IMR-90 (cell line): ENCODE measurements at regions not wholly inside any gene's neighbourhood (a gene's known extent, or its start where the extent isn't known, plus 50 kb on each side); places are given as distances from the start of the nearest gene placed in this dataset.

Experiments used
- BHLHE40 ChIP-seq: fragments of 150-350 bp; IDR thresholded peaks from 2 replicates; pipeline ENCODE4 v1.6.1; 2016; ENCODE audit warnings: mild to moderate bottlenecking, low read depth, low read length
- CEBPB ChIP-seq: IDR thresholded peaks from 2 replicates; pipeline ENCODE4 v1.6.1; 2012; ENCODE audit warnings: low read depth, low read length, improper control_type of control experiment
- CHD1 ChIP-seq: IDR thresholded peaks from 2 replicates; pipeline ENCODE4 v1.6.1; 2012; ENCODE audit warnings: low read depth, low read length, improper control_type of control experiment
- FOS ChIP-seq: fragments of 150-350 bp; IDR thresholded peaks from 2 replicates; pipeline ENCODE4 v1.6.1; 2016; ENCODE audit warnings: low read depth, low read length
- MAFK ChIP-seq: IDR thresholded peaks from 2 replicates; pipeline ENCODE4 v1.6.1; 2012; ENCODE audit warnings: low read depth, low read length, improper control_type of control experiment
- MXI1 ChIP-seq: IDR thresholded peaks from 2 replicates; pipeline ENCODE4 v1.6.1; 2012; ENCODE audit warnings: low read depth, mild to moderate bottlenecking, low read length, moderate library complexity, borderline replicate concordance
- POLR2A ChIP-seq: IDR thresholded peaks from 2 replicates; pipeline ENCODE4 v1.6.1; 2012; ENCODE audit warnings: mild to moderate bottlenecking, low read depth, low read length
- RAD21 ChIP-seq: IDR thresholded peaks from 2 replicates; pipeline ENCODE4 v1.6.1; 2012; ENCODE audit warnings: low read length, improper control_type of control experiment
- RCOR1 ChIP-seq: IDR thresholded peaks from 2 replicates; pipeline ENCODE4 v1.6.1; 2012; ENCODE audit warnings: mild to moderate bottlenecking, low read length, improper control_type of control experiment; ENCODE audit not compliant: insufficient replicate concordance
- RFX5 ChIP-seq: IDR thresholded peaks from 2 replicates; pipeline ENCODE4 v1.8.0; 2012; ENCODE audit warnings: low read depth, mild to moderate bottlenecking, low read length, moderate library complexity
- SMC3 ChIP-seq: fragments of 150-350 bp; IDR thresholded peaks from 2 replicates; pipeline ENCODE4 v1.6.1; 2016; ENCODE audit warnings: low read depth, mild to moderate bottlenecking, antibody characterized with exemption, low read length, moderate library complexity
- TF ChIP-seq, protein P1 (sequence below): conservative IDR thresholded peaks from 2 replicates; pipeline ENCODE4 v1.5.1; 2012; ENCODE audit warnings: mild to moderate bottlenecking, low read depth, low read length, improper control_type of control experiment
- TF ChIP-seq, protein P2 (sequence below): fragments of 150-350 bp; IDR thresholded peaks from 2 replicates; pipeline ENCODE4 v1.6.1; 2017; ENCODE audit warnings: mild to moderate bottlenecking, antibody characterized with exemption, low read length, low read depth

DNA sequence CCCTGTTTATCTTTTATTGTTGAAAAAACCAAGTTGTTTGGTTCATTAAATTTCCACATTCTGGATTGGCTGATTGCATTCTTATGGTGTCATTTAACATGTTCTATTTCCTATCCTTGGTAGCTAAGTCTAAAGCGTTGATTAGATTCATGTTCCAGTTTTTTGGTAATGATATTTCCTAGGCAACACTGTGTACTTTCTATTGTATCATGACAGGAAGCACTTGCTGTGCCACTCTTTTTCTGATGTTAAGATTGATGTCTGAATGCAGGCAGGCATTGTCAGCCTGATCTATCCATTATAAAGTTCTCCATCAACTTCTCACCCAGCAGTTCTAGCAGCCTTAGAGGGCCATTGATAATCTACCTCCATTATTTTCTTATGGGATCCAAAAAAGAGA is 91.1 kb upstream of the ARID2 start:
- TF ChIP-seq, protein P1, sequence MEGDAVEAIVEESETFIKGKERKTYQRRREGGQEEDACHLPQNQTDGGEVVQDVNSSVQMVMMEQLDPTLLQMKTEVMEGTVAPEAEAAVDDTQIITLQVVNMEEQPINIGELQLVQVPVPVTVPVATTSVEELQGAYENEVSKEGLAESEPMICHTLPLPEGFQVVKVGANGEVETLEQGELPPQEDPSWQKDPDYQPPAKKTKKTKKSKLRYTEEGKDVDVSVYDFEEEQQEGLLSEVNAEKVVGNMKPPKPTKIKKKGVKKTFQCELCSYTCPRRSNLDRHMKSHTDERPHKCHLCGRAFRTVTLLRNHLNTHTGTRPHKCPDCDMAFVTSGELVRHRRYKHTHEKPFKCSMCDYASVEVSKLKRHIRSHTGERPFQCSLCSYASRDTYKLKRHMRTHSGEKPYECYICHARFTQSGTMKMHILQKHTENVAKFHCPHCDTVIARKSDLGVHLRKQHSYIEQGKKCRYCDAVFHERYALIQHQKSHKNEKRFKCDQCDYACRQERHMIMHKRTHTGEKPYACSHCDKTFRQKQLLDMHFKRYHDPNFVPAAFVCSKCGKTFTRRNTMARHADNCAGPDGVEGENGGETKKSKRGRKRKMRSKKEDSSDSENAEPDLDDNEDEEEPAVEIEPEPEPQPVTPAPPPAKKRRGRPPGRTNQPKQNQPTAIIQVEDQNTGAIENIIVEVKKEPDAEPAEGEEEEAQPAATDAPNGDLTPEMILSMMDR: no peak
- TF ChIP-seq RAD21 (no peak), POLR2A (no peak), MAFK (no peak), FOS (no peak), SMC3 (no peak), CHD1 (no peak), RCOR1 (no peak), MXI1 (no peak), CEBPB (no peak), BHLHE40 (no peak), RFX5 (no peak)
- TF ChIP-seq, protein P2, sequence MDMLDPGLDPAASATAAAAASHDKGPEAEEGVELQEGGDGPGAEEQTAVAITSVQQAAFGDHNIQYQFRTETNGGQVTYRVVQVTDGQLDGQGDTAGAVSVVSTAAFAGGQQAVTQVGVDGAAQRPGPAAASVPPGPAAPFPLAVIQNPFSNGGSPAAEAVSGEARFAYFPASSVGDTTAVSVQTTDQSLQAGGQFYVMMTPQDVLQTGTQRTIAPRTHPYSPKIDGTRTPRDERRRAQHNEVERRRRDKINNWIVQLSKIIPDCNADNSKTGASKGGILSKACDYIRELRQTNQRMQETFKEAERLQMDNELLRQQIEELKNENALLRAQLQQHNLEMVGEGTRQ: no peak
